Small intestine (tissue), 7 donors: ENCODE measurements at regions not wholly inside any gene's neighbourhood (a gene's known extent, or its start where the extent isn't known, plus 50 kb on each side); places are given as distances from the start of the nearest gene placed in this dataset.

ENCODE experiments used
- DNase-seq, 2 donors: peaks; one replicate each; pipeline versions ENCODE4 v3.0.0 to v3.0.0-alpha.2; 2013
- FAIRE-seq: peaks from 2 replicates; lab custom pipeline; 2012; peaks lifted over from hg19 to GRCh38; lab: Jason Lieb, UNC
- H3K27ac ChIP-seq, 3 donors: one replicate each; pipeline ENCODE4 v1.5.1; 2013; ENCODE audit warnings: low read length in 2 of 3, mild to moderate bottlenecking in 2 of 3, control low read depth in 1 of 3, inconsistent platforms in 1 of 3, low read depth in 1 of 3, moderate library complexity in 1 of 3
- H3K27me3 ChIP-seq, 3 donors: one replicate each; pipeline ENCODE4 v1.6.1; 2013; ENCODE audit warnings: low read length in 3 of 3, inconsistent platforms in 1 of 3; ENCODE audit not compliant: control insufficient read depth in 3 of 3, insufficient read depth in 3 of 3
- H3K36me3 ChIP-seq, 3 donors: one replicate each; pipeline ENCODE4 v1.6.1; 2013; ENCODE audit warnings: low read length in 3 of 3, inconsistent platforms in 1 of 3, low read depth in 1 of 3, mild to moderate bottlenecking in 1 of 3, moderate library complexity in 1 of 3; ENCODE audit not compliant: control insufficient read depth in 3 of 3, insufficient read depth in 2 of 3
- H3K4me1 ChIP-seq, 3 donors: one replicate each; pipeline ENCODE4 v1.6.1; 2013; ENCODE audit warnings: low read length in 2 of 3, inconsistent platforms in 1 of 3, low read depth in 1 of 3, mild to moderate bottlenecking in 1 of 3, moderate library complexity in 1 of 3; ENCODE audit not compliant: control insufficient read depth in 3 of 3, insufficient read depth in 2 of 3
- H3K4me3 ChIP-seq, 3 donors: one replicate each; pipeline ENCODE4 v1.5.1; 2013; ENCODE audit warnings: low read length in 3 of 3, control low read depth in 1 of 3, inconsistent platforms in 1 of 3, low read depth in 1 of 3, mild to moderate bottlenecking in 1 of 3, moderate library complexity in 1 of 3
- H3K9me3 ChIP-seq, 2 donors: one replicate each; pipeline ENCODE4 v1.6.1; 2013; ENCODE audit warnings: low read depth in 1 of 2, low read length in 1 of 2; ENCODE audit not compliant: control insufficient read depth in 2 of 2, insufficient read depth in 1 of 2
- WGBS, 3 donors: extraction: QIAGEN DNeasy Blood & Tissue Kit; methylation state at CpG; one replicate each; pipeline ENCODE4 v1.1.7; 2013; 5-methylcytosine and 5-hydroxymethylcytosine counted together
- donor health status: healthy with polysubstance abuse.
- donor health status: control.
- donor health status: control.
- donor health status: Bipolar disorder and iron deficiency.
- donor health status: healthy.

DNA sequence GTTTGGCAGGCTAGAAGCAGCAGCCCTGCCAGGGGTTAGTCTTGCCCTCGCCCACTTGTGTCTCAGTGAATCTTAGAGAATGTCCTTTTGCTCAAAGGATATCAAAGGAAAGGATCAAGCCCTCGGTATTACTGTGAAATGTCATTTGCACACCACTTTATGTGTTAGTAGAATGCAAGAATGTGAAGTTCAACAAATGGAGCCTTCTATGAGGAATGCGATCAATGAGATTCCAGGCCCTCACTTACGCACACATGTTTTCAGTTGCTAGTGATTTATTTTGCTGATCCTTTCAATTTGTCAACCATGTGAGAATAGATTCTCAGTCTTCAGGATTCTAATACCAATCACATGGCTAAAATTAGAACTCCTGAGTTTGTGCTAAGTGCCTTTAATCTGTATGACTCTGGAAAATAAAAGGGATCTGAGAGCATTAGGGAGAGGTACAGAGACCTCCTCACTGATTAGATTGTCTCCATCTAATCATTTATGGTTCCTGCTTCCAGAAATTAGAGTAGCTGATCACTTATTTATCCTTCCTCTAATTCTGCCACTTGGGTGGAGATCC lies 123.0 kb upstream of the SP4 start:
- peaks cover 0 to 8% of the 10 kb centered on the region in 2 donors for H3K9me3 ChIP-seq
- 85 to 90% (median 90%) methylated on average over 4 of the region's 4 CpGs for WGBS, 3 donors
- H3K4me1 ChIP-seq = no peaks in the 10 kb centered on the region

DNA sequence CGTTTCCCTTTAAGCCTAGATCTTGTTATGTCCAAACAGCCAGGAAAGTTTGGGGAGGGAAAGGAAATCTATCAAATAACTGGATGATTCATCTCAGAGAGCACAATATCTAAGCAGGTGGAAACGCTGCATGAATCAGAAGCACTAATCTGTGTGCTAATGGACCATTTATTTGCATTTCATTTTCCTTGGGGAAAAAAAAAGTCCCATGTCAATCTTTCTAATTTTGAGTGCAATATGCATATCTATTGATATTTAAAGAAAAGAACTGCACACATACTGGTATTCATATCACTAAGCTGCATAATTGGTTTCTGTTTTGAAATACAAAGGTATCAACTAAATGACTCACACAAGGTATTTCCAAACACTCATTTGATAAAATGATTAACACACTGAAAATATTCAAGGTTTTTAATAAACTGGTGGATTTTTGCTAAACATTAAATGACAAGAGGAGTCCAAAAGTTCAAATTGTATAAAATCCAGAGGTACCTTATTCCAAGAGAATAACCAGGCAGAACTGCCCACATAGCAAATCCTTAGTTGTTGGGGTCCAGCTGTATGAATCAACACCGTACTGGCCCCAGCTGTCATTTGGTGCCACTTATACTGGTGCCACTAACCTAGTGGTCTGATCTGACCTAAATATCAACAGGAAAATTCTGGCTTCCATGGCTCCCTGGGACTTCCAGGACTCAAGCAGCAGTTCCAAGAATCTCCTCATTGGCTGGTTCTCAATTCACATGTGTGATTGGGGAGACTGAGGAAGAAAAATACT lies 122.2 kb upstream of the SP4 start:
- H3K36me3 ChIP-seq = no peaks in the 10 kb centered on the region
- DNase-seq (no peak), FAIRE-seq (no peak)
- peaks cover 0 to 8% of the 10 kb centered on the region in 2 donors for H3K9me3 ChIP-seq
- H3K4me3 ChIP-seq = no peak overlapping the region
- 29 to 48% (median 33%) methylated on average over 3 of the region's 3 CpGs for WGBS, 3 donors
- no peaks in the 10 kb centered on the region for H3K27me3 ChIP-seq
- no peak overlapping the region for H3K27ac ChIP-seq
- no peaks in the 10 kb centered on the region for H3K4me1 ChIP-seq

More for the DNA sequence above, 123.0 kb upstream of the SP4 start:
- Histone ChIP-seq H3K36me3 (no peaks in the 10 kb centered on the region), H3K27ac (no peak overlapping the region), H3K27me3 (no peaks in the 10 kb centered on the region), H3K4me3 (no peak overlapping the region)
- FAIRE-seq (no peak), DNase-seq (no peak)

DNA sequence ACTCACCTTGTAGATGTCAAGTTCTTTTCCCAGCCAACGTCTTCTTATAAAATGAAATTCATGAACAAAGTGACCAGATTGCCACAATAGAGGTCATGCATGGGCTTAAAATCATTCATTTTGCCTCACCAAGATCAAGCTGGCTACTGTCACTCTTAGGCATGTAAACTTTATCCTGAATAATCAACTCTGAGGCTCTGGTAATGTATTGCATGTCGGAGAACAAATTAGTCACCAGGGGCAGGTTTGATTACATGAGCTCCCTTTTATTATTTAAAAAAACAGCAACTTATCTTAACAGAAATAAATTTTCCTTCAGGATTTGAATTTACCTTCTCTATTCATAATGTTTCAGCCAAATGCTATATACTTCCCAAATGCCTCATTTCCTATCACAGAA lies 112.9 kb upstream of the SP4 start:
- Histone ChIP-seq H3K27ac (no peak overlapping the region), H3K4me3 (no peak overlapping the region), H3K9me3 (peaks cover 0 to 2% of the 10 kb centered on the region in 2 donors), H3K27me3 (no peaks in the 10 kb centered on the region), H3K36me3 (no peaks in the 10 kb centered on the region), H3K4me1 (no peaks in the 10 kb centered on the region)
- DNase-seq (no peak), FAIRE-seq (no peak)
- WGBS, 3 donors = 53 to 82% (median 65%) methylated on average over 2 of the region's 2 CpGs

DNA sequence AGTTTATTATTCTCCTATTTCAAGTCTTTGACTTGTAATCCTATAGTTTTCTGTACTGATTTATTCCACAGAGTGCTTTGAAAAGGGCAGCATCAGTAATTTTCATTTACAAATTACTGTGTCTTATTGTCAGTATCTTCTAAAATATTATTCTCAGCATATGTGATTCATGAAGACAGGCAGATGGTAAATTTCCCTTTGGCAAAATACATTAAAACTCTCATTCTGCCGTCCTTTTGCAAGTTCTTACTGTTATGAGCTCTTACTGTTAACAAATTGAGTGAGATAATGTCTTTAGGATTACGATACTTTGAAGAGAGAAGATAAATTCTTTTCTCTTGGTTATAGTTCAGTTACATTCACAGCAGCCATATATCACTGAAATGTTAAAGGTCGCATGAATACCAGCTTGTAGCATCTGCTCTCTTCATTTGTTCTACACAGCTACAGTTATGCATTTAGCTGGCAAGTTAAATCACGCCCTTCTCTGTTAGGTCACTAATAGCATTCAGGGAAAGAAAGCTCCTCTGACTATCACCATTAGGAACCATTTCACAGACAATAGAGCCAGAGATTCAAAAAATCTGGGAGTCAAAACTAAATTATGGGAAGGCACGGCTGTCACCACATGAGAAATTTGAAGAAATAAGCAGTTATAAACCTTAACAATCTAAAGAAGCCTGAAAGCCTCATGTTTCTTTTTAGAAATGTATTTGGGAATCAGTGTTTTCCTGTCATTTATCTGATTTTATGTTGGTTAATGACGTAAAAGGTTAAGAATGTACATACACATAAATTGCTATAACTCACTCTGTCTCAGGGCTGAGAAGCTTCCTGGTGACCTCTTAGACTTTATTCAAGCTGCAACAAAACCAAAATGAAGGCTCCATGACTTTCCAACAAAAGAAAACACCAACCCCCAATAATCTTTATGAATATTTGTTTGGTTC lies 109.6 kb upstream of the SP4 start:
- no peaks in the 10 kb centered on the region for H3K4me1 ChIP-seq
- no peak overlapping the region for H3K4me3 ChIP-seq
- FAIRE-seq (no peak), DNase-seq (no peak)
- H3K36me3 ChIP-seq = no peaks in the 10 kb centered on the region
- no peaks in the 10 kb centered on the region for H3K9me3 ChIP-seq
- H3K27ac ChIP-seq = no peak overlapping the region
- H3K27me3 ChIP-seq = no peaks in the 10 kb centered on the region
- 57 to 80% (median 62%) methylated on average over 6 of the region's 6 CpGs for WGBS, 3 donors

DNA sequence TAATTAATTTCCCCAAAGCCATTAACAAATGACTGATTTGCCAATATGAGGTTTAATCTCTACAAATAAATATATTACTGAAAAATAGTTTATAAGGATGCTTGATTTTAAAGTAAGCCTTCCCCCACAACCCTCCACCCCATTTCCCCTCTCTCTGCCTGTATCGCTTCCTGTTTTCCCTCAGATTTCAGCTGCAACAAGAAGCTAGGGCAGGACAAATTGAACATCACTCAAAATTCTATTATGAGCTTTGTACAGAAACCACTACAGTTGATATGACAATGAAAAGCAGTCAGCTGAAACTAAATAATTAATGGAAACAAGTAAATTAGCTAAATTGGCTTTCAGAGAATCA lies 109.0 kb upstream of the SP4 start:
- WGBS, 3 donors = 83 to 91% (median 85%) methylated on average over 1 of the region's 1 CpG
- FAIRE-seq (no peak), DNase-seq (no peak)
- Histone ChIP-seq H3K27ac (no peak overlapping the region), H3K9me3 (no peaks in the 10 kb centered on the region), H3K27me3 (no peaks in the 10 kb centered on the region), H3K36me3 (no peaks in the 10 kb centered on the region), H3K4me3 (no peak overlapping the region), H3K4me1 (no peaks in the 10 kb centered on the region)

DNA sequence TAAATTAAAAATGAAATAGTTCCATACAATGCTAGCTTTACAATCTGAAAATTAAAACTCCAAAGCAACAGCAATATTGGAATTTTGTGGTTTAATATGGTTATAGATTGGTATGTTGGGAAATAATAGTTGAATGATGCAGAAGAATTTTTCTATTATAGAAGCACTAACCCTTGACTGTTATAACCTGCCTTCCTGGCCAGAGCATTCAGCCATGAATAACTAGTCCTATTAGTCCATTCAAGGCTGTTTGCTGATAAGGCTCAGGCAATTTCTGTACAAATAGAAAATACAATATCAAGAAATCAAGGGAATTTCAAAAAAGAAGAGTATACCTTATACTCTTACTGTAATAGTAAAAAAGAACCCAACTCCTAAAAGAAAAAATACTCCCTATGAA lies 101.6 kb upstream of the SP4 start:
- FAIRE-seq = no peak
- peaks cover 0 to 10% of the 10 kb centered on the region in 2 donors for H3K9me3 ChIP-seq
- DNase-seq = no peak
- no peaks in the 10 kb centered on the region for H3K4me1 ChIP-seq
- no peak overlapping the region for H3K27ac ChIP-seq
- H3K27me3 ChIP-seq = no peaks in the 10 kb centered on the region
- H3K36me3 ChIP-seq = no peaks in the 10 kb centered on the region
- H3K4me3 ChIP-seq = no peak overlapping the region

DNA sequence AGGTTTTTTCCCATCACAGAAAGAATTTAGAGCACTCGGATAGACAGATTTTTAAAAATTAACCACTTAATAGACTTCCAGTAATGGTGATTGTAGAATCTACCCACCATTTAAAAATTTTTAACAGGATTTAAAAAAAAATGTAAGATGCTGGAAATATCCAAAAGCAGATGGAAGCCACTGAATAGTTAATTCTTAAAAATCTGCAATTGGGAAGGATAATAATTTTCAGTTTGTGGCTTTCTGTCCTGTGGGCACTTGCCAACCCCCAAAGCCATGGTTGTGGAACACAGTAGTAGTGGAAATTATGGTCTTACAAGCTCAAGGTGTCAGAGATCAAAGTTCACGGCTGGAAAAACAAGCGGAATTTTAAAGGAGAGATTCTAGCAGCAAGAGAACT lies 101.0 kb upstream of the SP4 start:
- Histone ChIP-seq H3K4me1 (no peaks in the 10 kb centered on the region), H3K4me3 (no peak overlapping the region), H3K9me3 (peaks cover 0 to 10% of the 10 kb centered on the region in 2 donors), H3K27me3 (no peaks in the 10 kb centered on the region), H3K27ac (no peak overlapping the region), H3K36me3 (no peaks in the 10 kb centered on the region)
- 41 to 78% (median 60%) methylated on average over 3 of the region's 3 CpGs for WGBS, 3 donors
- FAIRE-seq (no peak), DNase-seq (no peak)
